ENCODE measurements at regions not wholly inside any gene's neighbourhood (a gene's known extent, or its start where the extent isn't known, plus 50 kb on each side); places are given as distances from the start of the nearest gene placed in this dataset.

DNA sequence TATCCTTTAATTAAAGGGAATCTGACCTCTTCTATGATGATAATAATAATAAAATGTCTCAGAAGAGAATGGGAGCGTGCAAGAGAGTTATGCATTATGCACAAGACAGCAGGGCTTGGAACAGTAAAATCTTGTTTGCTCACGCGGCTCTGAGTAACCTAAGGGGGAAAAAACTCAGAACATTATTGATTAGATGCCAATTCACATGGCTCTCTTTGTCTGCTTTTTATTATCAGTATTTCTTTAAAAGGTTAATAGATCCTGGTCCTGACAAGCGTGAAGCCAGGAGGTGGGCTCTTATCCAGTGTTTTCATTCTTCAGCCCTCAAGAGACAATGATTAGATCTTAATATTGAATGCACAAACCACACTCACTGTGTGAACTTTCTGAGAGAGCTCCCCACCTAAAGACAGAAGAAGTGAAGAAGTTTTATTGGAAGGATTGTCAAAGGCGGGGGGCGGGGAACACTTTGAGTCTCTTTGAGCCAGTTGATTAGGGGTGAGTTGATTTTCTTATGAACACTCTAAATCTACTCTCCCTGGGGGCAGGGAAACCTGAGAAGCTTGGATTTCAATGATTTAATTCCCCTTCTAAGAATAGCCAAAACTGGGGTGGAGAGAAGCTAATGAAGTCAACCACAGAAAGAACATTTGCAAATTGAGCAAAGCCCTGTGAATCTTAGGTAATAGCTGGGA, 127.5 kb upstream of the CTAGE1 start:
- DNase-seq, result no peak

GRCh38 chr18:22546905-22547570, 129.3 kb upstream of the CTAGE1 start:
- no peak for DNase-seq

DNA sequence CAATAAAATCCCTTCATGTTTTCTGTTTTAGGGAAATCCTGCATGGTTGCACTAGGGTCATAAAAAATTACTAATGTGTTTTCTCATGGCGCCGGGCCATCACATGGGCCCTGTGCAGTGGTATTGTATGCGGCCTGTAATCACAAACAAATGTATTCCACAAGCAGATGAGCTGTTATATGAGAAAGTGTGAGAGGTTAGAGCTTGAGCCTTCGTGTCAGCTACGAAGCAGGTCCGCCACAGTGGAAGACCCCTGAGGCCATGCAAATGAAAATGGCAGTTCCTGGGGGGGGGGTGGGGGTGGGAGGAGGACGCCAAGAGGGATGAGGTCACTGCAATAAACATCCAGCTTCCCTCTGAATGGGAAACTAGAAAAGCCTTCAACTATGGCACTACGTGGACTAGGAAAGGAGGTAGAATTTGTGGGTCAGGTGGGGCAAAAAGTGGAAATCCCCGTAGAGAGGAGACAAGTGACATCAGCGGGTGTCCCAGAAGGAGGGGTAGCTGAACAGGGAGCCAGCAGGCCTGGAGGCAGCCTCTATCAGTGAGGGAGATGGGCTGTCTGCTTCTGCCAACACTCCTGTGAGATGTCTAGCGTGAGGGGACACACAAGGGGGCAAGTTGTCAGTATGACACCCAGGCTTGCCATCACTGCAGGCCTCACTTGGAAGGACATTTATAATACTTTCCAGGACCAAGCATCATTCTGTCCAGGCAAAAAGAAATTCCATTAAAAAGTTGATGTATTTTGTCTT, 130.3 kb upstream of the CTAGE1 start:
- DNase-seq, result no peak

DNA sequence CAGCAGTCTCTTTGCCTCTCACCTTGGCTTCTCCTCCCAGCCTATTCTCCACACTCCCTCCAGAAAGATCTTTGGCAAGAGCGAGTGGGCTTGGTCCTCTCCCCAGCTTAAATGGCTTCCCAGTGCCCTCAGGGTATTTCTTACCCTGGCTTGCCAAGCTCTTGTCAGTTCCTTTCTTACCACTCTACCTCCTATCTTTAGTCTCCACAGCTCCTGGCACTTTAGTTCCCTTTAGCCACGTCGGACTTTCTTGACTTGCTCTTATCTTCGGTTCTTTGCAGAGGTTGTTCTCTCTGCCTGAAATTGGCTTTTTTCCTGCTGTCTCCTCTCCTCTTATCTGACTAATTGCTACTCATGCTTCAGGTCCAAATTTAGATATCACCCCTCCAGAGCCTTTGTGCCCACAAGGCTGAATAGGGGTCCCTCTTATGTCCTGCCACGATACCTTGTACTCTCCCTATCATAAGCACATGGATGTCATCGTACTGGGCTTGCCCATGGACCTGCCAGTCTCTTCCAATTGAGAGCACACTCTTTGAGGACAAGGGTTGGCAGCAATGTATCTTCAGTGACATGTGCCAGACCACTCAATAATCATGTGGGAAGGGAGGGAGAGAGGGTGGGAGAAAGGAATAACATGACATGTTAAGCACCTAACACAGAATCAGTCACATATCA, 131.7 kb upstream of the CTAGE1 start:
- no peak for DNase-seq

DNA sequence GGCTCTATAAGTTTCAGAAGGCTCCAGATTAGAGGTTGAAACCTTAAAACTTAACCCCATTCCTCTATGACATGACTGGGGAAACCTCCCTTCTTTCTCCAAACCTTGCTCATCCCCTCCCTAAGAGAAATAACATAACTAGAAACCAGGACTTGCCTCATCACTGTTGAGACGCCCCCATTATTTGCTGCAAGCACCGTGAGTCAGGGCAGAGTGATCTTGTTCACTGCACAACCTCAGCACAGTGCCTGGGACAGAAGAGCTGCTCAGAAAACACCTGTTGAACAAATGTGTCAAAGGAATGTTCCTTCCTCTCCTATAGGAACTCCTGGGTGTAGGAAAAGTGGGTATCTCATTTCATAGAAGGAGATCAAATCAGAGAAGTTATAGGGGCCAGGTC, 132.7 kb upstream of the CTAGE1 start:
- no peak for DNase-seq

- no peak for DNase-seq
Observed at GRCh38 chr18:22550861-22551260, 133.1 kb upstream of the CTAGE1 start.

- no peak for DNase-seq
Observed at GRCh38 chr18:22551536-22552151, 133.9 kb upstream of the CTAGE1 start.

DNA sequence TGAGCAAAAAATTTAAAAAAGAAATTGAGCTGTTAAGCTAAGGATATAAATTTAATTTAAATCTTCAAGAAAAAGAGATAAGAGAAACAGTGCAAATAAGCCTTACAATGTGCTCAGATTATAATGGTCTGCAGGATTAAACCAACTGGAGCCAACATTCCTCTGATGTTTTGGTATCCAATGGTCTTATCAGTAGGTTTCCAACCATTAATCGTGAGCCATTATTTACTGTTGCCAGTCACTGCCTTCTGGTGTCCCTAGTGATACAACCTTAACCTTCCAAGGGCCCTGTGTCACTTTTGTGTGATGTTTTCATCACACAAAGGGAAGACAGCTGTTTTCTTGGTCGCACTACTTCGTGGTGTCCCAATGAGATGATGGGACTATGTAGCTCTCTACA, 134.5 kb upstream of the CTAGE1 start:
- DNase-seq, result no peak

- no peak for DNase-seq
Observed at GRCh38 chr18:22552899-22553460, 135.3 kb upstream of the CTAGE1 start.

DNA sequence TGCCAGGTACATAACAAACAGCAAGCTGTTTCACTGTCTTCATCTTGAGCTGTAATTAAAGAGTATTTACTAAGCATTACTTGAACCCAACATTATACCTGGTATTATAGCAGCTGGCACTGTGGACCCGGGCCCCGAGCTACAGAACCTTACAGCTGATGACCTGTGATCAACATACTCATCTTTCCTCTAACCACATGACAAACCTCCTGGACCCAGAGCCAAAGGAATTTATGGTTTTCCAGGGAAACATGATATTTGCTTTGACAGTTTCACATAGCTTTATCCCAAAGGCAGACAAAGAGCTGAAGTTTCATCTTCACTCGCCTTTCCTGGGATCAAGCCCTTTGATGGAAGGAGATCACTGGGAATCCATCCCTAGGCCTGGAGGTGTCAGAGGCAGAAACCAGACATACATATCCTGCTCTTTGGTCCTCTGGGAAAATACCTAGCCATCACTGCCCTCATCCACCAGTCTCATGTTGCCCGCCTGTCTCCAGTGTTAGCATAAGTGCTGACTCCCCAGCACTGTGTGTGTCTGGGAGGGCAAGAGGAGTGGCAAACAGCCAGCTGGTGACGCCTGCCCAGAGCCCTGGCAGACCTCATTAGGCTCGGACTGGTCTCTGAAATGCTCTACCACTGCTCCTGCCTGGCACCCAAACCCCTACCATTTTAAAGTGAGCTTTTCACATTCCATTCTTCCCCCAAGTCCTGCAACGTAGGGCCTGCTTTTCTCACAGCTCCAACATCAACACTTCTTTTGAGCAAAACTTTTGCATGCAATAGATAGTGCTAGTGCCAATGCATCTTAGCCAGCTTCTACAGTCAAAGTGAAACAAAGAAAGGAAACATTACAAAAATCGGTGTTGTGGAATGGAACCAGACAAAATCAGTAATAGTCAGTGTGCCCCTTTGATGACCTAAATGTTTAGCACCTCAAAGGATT, 138.8 kb upstream of the CTAGE1 start:
- no peak for DNase-seq

- DNase-seq, result no peak
Observed at GRCh38 chr18:22557168-22557941, 139.6 kb upstream of the CTAGE1 start.

DNA sequence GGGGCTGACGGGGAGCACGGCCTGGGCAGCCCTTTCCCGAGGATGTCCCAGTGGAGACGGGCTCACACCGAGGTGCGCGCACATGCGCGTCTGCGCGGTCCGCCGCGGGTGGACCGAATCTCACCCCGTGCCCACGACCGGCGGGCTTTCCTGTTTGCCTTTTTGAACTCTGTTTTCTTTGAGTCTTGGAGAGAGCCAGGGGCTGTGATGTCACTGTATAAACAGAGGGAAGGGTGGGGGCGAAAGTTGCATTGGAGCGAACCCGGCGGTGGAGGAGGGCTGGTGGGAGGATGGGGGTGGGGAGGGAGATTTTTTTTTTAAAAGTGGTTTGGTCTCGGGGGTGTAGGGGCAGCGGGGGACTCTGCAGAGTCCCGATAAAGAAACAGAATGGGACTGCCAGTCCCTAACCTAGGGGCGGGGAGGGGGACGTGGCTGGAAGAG, 141.2 kb upstream of the CTAGE1 start:
- no peak for DNase-seq

DNA sequence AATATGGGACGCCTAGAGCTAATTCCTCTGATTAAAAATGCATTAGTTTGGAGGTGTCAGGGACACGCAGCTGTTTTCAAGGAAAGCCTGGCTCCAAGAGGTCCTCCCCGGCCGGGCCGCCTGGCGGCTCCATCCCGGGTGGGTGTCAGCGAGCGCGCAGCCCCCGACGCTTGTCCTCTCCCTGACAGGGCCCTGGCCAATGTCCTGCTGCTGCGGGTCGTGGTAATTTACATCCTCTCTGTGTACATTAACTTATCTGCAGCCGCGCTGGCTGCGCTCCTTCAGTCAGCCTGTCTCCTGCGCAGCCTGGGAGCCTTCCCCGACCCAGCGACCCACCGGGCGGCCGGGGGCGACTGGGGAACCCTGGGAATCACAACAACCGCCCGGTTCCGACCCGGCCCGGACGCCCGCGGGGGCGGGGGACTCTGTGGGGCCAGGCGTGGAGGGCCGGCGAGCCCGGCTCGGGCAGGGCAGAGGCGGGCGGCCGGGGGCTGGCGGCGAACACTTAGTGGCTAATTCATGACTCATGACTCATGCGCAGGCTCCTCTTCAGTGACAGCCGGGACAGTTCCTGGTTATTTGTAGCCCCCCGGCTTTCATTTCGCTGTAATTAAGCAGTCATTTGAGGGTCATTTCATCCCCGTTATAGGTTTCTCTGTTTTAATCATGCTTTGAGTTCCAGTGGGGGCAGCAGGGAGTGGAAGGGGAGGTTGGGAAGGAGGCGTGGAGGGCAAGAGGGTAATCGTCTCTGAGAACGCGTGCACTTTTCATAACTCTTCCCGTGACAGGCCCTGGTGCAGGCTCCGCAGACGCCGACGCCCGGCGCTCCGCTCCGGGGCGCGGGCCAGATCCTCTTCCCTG, 141.9 kb upstream of the CTAGE1 start:
- DNase-seq, result no peak

DNA sequence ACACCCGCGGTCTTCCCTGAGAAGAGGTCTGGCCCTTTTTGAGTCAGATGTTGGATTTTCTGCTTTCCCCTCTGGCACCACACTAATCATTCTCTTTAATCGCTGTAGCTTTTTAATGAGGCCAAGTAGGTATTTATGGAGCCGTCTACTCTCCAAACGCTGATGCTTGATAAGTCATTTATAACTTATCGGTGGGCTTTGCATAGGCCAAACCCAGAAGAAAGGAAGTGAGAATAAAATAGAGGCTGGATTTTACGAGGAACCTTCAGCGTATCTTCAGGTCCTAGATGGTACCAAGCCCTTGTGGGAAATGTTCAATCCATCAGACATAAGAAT, 142.5 kb upstream of the CTAGE1 start:
- no peak for DNase-seq

- no peak for DNase-seq
Observed at GRCh38 chr18:22560797-22561196, 143.1 kb upstream of the CTAGE1 start.

- DNase-seq, result no peak
Observed at GRCh38 chr18:22563164-22563583, 145.5 kb upstream of the CTAGE1 start.

DNA sequence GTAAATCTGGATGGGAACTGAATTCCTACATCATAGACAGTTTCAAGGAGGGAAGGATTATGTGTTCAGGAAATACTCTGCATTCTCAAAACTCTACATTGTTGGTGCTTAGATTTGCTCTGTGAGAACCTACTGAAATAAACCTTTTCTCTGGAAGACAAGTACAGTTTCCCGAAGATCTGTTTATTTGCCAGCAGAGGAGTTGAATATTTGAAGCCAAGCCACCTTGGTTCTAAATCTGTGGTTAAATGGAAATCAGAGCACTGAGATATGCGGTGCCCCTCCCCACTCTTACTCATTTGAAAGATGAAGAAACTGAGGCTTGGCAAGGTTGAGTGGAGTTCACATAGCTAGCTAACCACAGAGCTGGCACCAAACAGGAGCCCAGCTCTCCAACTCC, 146.3 kb upstream of the CTAGE1 start:
- no peak for DNase-seq

- no peak for DNase-seq
Observed at GRCh38 chr18:22566703-22567420, 149.1 kb upstream of the CTAGE1 start.

GRCh38 chr18:22567794-22568193, 150.1 kb upstream of the CTAGE1 start:
- DNase-seq, result no peak
